NCI-H69 (cell line): ENCODE measurements at regions not wholly inside any gene's neighbourhood (a gene's known extent, or its start where the extent isn't known, plus 50 kb on each side); places are given as distances from the start of the nearest gene placed in this dataset.
"Not testable (repeated sequence)": the region's sequence is repeated elsewhere in the genome, so short reads cannot be mapped to it uniquely, and the experiment has no call there.

Experiments used
- DNase-seq: peaks from one replicate; lab custom pipeline; 2025; lab: John Stamatoyannopoulos, UW

DNA sequence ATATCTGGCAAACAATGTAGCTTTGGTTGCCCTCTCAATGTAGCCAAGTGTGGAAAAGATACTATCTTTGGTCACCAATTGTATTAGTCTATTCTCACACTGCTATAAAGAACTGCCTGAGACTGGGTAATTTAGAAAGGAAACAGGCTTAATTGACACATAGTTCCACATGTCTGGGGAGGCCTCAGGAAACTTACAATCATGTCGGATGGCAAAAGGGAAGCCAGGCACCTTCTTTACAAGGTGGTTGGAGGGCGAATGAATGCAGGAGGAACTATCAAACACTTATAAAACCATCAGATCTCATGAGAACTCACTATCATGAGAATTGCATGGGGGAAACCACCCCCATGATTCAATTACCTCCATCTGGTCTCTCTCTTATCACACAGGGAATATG is 133.1 kb upstream of the TBCA start:
- DNase-seq, result no peak

DNA sequence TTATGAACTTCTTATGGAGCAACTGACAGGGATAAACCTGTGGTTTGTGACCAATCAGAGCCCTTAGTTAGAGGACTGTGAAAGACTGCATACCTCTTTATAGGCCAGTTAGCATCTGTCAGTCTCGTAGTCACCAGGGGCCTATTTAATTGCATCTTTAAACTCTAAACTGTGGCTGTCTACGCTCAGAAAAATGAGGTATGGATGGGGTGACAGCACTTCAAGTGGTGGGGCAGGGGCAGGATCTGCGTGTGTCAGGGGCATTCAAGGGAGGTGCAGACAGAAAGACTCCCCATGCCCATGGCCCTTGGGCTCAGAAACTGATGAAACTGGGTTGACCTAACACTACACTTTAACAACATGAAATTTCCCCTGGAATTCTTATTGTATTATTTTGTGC is 132.6 kb upstream of the TBCA start:
- DNase-seq, result peak; percentile 18

DNA sequence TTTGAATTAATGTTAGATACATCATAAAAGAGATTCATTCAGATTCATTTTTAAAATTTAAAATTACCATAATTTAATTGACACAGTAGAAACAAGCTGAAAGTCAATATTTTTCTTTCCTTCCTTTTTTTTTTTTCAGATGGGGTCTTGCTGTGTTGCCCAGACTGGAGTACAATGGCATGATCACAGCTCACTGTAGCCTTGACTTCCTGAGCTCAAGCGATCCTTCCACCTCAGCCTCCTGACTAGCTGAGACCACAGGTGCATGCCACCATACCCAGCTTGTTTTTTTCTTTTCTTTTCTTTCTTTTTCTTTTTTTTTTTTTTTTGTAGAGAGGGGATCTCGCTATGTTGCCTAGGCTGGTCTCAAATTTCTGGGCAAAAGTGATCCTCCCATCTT is 131.6 kb upstream of the TBCA start:
- no peak for DNase-seq

DNA sequence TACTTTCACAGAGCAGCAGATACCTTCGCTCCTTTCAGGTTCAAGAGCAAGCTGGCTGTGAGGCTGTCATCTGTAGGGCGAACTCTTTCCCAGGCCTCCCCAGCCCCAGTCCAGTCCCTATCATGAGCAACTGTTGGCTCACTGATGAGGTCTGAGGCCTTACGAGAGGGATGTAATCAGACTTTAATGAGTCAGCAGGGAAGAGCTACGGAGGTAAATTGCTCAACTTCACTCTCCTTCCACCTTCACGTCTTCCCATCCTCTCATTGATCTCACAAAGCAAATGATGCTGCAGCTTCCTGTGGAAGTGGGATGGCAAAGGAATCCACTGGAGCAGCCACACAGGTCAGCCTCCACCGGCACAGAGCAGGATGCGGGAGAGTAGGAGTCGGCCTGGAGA is 130.7 kb upstream of the TBCA start:
- no peak for DNase-seq

DNA sequence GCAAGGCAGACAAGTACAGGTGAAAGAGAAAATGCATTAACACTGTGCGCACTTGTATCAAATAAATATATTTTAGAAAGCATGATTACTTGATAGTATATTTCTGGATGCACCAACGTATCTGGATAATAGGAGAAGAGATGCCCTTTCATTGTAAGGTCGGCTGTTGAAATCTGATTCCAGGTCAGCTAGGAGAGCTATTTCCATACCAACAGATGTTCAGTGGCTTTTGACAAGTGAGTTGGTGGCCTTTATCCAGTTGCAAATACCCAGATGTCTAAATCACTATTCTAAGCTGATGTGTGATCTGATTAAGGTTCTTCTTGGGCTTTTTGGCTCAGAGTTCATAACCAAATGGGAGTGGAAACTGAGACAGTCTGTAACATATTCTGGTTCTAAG is 128.2 kb upstream of the TBCA start:
- no peak for DNase-seq

DNA sequence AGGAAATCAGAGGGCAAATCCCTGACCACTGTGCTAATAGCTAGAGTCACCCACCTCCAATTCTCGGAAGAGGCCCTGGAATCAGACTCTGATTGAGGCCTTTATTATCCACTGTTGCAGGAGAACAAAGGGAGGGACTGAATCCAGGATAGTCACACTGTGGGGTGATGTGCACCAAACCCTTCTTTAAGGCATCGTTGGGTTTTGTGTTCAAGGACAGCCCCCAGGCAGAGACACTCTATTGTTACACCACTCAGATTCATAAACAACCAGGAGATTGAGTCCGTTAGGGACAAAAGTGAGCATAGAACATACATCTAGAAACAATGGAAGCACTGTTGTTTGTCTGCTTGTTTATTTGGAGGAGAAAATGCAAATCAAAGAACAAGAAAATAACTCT is 124.6 kb upstream of the TBCA start:
- no peak for DNase-seq

DNA sequence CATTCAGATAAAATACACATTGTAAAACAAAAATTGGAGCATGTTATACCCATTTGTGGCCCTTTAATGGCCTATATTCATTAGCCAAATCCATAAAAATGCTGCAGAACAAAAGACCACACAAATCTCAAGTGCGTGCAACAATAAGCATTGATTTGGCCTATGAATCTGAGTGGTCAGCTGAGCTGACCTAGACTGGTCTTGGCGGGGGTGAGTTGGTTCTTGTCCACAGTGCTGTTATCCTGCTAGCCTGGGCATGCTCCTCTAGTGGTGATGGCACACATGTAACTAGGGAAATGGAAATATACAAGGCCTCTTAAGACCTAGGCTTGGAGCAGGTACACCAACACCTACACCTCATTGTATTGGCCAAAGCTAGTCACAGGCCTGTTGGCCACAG is 122.2 kb upstream of the TBCA start:
- no peak for DNase-seq

DNA sequence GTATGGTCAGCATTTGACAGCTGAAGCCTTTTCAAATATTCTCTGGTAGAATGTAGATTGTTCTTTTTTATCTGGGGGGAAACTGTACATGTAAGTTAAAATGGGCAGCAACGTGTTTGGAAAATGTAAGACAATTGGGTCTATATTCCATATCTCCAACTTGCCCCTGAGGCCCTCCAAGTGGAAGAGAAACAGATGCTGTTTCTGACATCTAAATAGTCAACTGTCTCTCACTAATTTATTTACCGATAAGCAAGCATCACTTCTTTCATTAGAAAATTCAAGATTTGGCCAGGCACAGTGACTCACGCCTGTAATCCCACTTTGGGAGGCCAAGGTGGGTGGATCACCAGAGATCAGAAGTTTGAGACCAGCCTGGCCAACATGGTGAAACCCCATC is 120.2 kb upstream of the TBCA start:
- no peak for DNase-seq

DNA sequence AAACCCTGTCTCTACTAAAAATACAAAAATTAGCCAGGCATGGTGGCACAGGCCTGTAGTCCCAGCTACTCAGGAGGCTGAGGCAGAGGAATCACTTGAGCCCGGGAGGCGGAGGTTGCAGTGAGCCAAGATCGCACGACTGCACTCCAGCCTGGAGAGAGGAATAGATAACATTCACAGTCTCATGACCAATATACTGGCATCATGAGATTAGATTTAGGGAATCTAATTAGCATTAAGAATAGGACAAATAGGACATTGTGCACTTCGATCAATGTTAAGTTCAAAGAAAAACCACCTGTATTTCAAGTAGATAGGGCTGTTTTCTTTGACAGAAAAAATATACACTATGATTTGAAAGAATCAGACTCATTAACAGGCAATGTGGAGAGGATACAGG is 118.0 kb upstream of the TBCA start:
- DNase-seq, result not testable (repeated sequence)

DNA sequence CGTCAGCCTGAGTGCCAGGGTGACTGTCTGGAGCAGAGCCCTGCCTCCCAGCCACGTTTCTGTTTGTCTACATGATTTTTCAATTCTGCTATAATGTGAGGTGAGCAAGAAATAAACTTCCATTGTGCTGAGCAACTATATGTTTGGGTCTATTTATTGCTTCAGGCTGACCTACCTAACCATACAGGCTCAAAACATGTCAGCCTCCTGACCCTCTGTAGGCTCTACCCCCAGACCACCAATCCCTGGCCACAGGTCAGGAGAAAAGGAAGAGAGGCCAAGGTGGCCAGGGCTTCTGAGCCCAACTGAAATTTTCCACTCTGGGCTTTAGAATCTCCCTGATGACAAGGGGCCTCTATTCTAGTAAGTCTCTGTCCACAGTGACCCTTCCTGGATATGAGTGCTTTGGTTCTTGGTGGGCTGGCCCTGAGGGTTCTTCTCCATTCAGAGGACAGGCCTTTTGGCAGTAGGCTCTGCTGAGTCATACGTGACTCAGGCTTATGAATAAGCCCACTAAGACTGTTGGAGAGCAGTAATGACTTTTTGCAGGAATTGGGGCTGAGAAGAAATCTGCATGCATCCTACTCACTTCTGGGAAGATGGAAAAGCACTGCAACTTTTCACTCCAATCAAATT is 117.2 kb upstream of the TBCA start:
- peak; percentile 36 for DNase-seq

DNA sequence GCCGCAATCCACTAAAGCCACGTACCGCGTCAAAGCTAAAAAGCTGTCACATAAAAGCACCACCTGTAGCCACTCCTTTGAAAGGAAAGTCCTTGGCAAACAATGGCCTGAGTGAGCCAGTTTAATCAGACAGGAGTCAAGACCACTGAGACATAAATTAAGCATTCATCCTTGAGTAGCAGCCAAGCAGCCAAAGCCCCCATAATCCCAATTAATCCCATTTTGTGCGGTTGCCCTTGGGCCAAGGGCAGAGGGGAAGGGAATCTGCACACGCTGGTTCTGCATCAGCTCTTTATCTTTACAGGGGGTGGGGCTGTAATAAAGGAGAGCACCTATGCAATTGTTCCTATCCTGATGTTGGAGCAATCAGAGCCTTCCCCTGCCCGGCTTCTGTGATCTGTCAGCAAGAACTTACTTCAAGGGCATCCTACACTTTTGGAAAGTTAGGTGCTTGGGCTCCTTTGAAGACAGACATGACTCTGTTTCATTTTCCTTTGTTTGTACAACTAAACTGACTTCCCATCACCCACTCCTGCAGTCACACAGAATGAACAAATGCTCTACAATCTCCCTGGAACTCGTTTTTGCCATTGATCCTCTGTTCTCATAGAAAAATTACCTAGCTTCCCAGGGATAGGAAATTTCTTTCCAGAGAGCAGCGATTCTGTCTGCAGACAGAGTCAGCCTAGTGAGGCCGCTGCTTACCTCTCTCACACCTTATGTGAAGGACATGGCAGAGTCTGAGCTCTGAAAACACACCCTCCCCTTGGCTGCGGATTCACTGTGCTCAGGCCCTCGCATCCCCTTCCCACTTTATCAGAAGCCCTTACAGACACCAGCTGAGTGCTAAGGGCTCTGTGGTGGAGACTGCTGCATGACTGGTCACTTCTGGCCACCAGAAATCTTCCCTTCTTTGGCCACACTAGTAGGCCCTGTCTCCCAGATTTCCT is 116.2 kb upstream of the TBCA start:
- DNase-seq, result peak; percentile 77

DNA sequence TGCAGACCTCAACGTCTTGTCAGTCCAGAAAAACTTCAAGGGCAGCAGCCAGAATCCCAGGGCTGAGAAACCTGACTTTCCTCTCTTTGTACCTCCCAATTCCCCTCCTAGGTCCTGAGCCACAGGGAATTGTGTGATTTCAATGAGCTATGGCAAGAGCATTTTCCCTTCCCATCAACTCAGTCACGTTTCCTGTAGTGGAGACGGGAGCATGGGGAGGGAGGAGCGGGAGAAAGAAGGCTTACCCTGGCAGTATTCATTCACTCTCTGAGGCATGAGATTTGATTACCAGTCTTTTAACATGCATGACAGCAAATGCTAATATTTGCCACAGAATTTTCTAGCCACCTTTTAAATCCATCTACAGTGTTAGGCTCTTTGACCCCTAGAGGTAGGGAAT is 109.4 kb upstream of the TBCA start:
- peak; percentile 46 for DNase-seq

DNA sequence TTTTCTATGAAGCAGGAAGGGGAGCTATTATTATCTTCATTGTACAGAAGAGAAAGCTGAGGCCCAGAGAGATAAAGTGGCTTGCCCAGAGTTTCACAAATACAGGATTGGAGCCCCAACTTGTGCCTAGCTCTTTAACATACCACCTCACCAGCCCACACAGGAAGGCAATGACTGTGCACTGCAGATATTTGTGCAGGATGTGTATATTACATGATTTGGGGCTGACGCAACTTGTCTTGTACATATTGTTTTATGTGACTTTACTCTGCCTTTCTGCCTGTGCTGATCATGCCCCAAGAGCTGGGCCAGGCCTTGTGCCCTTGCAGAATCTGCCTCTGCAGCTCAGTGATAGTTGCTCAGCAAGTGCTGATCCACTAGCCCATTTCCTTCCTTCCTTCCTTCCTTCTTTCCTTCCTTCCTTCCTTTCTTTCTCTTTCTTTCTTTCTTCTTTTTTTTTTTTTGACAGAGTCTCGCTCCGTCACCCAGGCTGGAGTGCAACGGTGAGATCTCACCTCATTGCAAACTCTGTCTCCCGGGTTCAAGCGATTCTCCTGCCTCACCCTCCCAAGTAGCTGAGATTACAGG is 106.6 kb upstream of the TBCA start:
- DNase-seq, result no peak

DNA sequence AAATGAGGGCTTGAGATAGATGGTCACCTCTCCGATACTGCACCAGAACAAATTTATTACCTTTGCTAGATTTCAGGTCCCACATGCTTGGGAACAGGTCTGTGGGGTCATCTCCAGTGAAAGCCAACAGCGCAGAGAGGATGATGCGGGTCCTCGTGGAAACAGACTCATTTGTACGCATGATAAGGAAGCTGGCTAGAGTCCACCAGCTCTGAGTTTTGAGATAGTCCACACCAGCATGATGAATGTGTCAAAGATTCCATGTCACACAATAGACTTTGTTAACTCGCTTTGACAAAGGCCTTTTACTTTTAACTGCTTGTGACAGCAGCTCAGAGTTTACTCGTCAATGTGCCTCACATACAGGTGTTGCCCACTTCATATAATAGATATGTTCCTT is 105.4 kb upstream of the TBCA start:
- DNase-seq, result no peak

DNA sequence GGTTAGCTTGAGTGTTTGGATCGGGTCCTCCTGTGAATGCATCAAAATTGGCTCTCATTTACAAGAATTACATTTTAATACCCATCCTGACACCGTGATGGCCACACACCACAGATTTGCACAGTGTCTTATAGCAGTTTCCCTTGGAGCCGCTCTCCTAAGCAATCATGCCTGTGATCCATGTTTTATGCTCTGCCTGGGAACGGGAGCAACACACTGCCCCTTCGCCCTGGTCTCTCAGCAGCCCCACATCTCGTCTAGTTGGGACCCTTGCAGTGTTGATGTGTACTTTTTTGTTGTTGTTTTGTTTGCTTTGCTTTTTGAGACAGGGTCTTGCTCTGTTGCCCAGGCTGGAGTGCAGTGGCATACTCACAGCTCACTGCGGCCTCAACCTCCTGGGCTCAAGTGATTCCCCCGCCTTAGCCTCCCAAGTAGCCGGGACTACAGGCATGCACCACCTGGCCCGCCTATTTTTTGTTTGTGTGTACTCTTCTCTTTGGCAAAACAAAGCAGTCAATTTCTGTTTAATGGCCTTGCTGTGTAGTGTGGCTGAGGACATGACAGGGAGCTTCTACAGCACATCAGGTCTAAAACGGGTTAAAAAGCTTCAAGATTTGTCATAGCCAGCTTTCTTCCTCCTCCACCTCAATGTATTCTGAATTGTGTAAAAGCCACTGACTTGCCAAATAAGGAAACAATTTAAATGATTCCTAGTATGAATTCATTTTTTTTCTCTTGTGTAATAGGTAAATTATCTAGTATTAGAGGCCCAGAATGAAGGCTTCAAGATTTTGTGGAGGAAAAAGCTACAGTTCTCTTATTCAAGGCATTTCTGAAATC is 101.6 kb upstream of the TBCA start:
- DNase-seq, result no peak

DNA sequence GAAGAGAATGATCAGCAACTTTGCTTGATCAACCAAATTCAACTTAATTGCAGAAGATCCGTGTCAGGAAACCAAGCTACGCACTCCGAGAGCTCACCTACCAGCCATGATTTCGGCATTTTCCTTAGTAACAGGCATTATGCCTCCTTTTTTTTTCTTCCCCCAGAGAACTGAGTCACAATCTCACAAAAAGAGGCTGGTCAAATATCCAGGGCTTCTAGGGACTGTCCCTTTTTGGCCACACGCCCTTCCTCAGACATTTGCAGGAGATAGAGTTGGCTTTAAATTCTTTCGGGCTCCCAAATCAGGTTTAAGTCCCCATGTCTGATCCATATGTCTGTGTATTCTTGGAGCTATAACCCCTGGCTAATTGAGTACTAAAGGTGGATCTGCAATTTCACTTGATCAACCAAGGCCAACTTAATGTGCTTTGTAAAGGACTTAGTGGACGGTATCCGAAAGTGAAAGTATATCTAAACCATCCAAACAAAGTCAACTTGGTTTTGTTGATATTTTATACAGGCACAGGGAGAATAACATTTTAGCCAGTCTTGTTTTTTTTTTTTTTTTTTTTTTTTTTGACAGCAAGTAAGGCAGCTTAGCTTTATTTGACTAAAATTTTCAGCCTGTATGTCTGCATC is 100.8 kb upstream of the TBCA start:
- DNase-seq, result no peak

DNA sequence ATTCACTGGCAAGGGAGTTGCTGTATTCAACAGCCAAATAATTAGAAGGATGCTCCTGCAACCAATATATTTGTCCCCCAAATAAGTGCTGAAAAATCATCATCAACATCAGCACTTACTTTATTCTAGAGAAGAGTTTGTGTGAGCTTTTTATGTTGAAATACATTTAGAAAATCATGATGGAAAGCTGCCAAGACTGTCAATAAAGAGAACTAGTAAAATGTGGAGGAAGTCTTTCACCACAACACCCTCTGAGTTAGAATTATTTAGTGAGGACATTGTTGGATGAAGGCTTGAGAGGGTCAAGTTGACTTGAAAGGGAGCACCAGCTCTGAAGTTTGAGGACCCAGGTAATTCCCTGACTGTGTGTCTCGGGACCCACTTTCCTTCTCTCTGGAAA is 100.2 kb upstream of the TBCA start:
- DNase-seq, result no peak

DNA sequence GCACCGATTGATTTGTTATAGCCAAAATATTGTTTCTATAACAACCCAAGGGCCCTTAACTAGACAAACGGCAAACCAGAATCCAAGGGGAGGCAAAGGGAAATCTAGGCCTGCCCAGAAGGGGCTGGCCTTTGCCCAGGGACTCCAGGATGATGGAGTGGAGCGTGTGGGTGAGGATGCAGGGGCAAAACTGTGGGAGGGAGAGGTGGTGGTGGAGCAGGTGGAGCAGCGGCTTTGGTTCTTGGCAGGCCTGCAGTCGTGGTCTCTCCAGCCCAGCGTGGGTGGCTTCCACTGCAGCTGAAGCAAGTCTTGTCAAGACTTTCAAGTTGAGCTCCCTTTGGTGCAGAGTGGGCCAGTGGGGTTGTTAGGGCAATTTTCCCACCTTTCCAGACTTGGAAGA is 98.6 kb upstream of the TBCA start:
- DNase-seq, result no peak

DNA sequence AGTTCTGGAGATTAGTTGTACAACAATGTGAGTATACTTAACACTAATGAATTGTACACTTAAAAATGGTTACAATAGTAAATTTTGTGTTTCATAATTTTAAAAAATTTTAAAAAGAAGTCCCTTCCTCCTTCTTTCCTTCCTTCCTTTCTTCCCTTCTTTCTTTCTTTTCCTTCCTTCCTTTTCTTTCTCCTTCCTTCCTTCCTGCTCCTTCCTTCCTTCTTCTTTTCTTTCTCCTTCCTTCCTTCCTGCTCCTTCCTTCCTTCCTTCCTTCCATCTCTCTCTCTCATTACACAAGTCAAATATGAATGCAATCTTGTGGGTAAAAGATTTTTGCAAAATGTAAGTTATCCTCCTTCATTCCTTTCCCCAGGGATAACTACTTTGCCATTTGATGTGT is 97.1 kb upstream of the TBCA start:
- DNase-seq, result no peak

DNA sequence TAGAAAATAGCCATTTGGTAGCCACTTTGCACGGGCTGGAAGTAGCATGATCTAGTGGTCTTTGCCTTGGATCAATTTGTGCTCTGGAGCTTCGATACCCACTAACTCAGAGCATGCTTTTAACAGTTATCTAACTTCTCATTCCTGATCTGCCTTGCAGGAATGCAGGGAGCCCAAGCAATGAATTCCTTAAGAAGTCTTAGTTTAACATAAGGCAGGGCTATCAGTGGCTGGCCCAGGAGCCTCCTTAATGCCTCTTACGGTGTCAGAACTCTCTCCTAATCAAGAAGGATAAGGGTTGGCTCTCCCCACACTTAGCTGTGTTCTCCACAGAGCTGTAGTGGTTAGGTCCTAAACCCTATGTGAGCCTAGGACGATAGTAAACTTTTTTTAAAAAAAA is 95.8 kb upstream of the TBCA start:
- DNase-seq, result no peak

DNA sequence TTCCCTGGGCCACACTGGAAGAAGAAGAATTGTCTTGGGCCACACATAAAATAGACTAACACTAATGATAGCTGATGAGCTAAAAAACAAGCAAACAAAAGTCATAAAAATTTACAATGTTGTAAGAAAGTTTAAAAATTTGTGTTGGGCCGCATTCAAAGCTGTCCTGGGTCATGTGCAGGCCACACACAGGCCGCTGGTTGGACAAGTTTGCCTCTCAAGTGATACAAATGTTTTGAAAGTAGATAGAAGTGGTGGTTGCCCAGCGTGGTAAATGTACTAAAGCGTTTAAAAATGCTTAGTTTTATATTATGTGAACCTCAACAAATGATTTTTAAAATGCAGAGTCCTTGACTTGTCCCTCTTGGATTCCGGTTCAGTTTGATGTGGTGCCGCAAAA is 94.9 kb upstream of the TBCA start:
- no peak for DNase-seq
